Inflammatory macrophage treated with lipopolysaccharide for 1 hour (primary cell): ENCODE measurements at regions not wholly inside any gene's neighbourhood (a gene's known extent, or its start where the extent isn't known, plus 50 kb on each side); places are given as distances from the start of the nearest gene placed in this dataset.
"Not testable (repeated sequence)": the region's sequence is repeated elsewhere in the genome, so short reads cannot be mapped to it uniquely, and the experiment has no call there.

ENCODE experiments used
- DNase-seq, 2 donors: peaks; one replicate each; pipeline ENCODE4 v3.0.0-alpha.2; 2020 to 2022

- peak; percentile 54 to 85 for DNase-seq
Observed at GRCh38 chr20:25862967-25863530, 166.4 kb upstream of the ZNF337 start.

GRCh38 chr20:25860531-25861150, 164.0 kb upstream of the ZNF337 start:
- no peak for DNase-seq

GRCh38 chr20:25859649-25860530, 163.2 kb upstream of the ZNF337 start:
- peak; percentile 9 to 51 for DNase-seq

GRCh38 chr20:25858495-25859425, 162.1 kb upstream of the ZNF337 start:
- no peak for DNase-seq

- not testable (repeated sequence) for DNase-seq
Observed at GRCh38 chr20:25857091-25857788, 160.6 kb upstream of the ZNF337 start.

GRCh38 chr20:25856256-25856884, 159.7 kb upstream of the ZNF337 start:
- no peak for DNase-seq

- DNase-seq: not testable (repeated sequence)
Observed at GRCh38 chr20:25855451-25856156, 159.0 kb upstream of the ZNF337 start.

- DNase-seq: not testable (repeated sequence)
Observed at GRCh38 chr20:25854666-25855065, 158.0 kb upstream of the ZNF337 start.

- peak; percentile 48 to 75 for DNase-seq
Observed at GRCh38 chr20:25853718-25854388, 157.2 kb upstream of the ZNF337 start.

- DNase-seq: not testable (repeated sequence)
Observed at GRCh38 chr20:25852968-25853717, 156.5 kb upstream of the ZNF337 start.

- DNase-seq: not testable (repeated sequence)
Observed at GRCh38 chr20:25850133-25850532, 153.5 kb upstream of the ZNF337 start.

- DNase-seq: no peak
Observed at GRCh38 chr20:25848222-25848621, 151.6 kb upstream of the ZNF337 start.

GRCh38 chr20:25844640-25845039, 148.0 kb upstream of the ZNF337 start:
- not testable (repeated sequence) for DNase-seq

- DNase-seq: not testable (repeated sequence)
Observed at GRCh38 chr20:25813511-25813910, 116.9 kb upstream of the ZNF337 start.

GRCh38 chr20:25798174-25798993, 101.7 kb upstream of the ZNF337 start:
- not testable (repeated sequence) for DNase-seq

GRCh38 chr20:25797062-25797461, 100.4 kb upstream of the ZNF337 start:
- not testable (repeated sequence) for DNase-seq

- DNase-seq: not testable (repeated sequence)
Observed at GRCh38 chr20:25777241-25777640, 80.6 kb upstream of the ZNF337 start.

GRCh38 chr20:25774711-25775110, 78.1 kb upstream of the ZNF337 start:
- DNase-seq: not testable (repeated sequence)
